HCT116 (cell line): ENCODE measurements at regions not wholly inside any gene's neighbourhood (a gene's known extent, or its start where the extent isn't known, plus 50 kb on each side); places are given as distances from the start of the nearest gene placed in this dataset.

Source experiments
- ATAC-seq: fragments of 200-7000 bp; cut with Tn5 transposase; 2 replicates; pipeline ENCODE4 v1.9.1; 2020; ENCODE audit warnings: mild to moderate bottlenecking, moderate library complexity
- BruUV-seq: library from RNA; stranded (reverse); fragments of 400-500 nt; replicated peaks from 2 replicates; lab custom pipeline; 2021; lab: Mats Ljungman, UMichigan
- CTCF ChIA-PET: fragments of 300-600 bp; sonication (Branson Sonifier 250); formaldehyde crosslinking; loops from one replicate; lab custom pipeline; 2021; ENCODE audit warnings: antibody characterized with exemption; lab: Charles Lee
- POLR2A ChIA-PET: fragments of 300-600, 350-600 bp; sonication (Branson Sonifier 250); formaldehyde crosslinking; loops from one replicate; lab custom pipeline; 2021; ENCODE audit warnings: antibody characterized with exemption; lab: Charles Lee
- RAD21 ChIA-PET, 2 experiments: fragments of 300-600 bp; sonication (Branson Sonifier 250); formaldehyde crosslinking; loops; one replicate each; lab custom pipeline; 2023; ENCODE audit warnings: low total read pairs in 2 of 2; ENCODE audit not compliant: uncharacterized antibody in 2 of 2, unreplicated experiment in 2 of 2, low non-redundant PET in 1 of 2; lab: Charles Lee
- DNase-seq: peaks from one replicate; pipeline ENCODE4 v3.0.0-alpha.2; 2010; ENCODE audit warnings: low read depth, low spot score
- H2AFZ ChIP-seq: fragments of 200-600 bp; shearing (Covaris generic), sonication (generic); 2 replicates; pipeline ENCODE4 v1.6.1; 2017; ENCODE audit warnings: low read depth, mixed run types, mixed read lengths, antibody characterized with exemption, low read length; ENCODE audit not compliant: poor library complexity, severe bottlenecking
- H3K27ac ChIP-seq: 2 replicates; pipeline ENCODE4 v1.5.1; 2012; ENCODE audit warnings: low read depth, low read length
- H3K27me3 ChIP-seq: fragments of 200-600 bp; sonication (generic); 2 replicates; pipeline ENCODE4 v1.6.1; 2016; ENCODE audit warnings: mixed run types, low read length, mixed read lengths; ENCODE audit not compliant: insufficient read depth
- H3K36me3 ChIP-seq, 2 experiments: fragments of 200-500 bp in 1 of 2; fragments of 200-600 bp in 1 of 2; sonication (Bioruptor generic) in 1 of 2; sonication (generic) in 1 of 2; 2 replicates each; pipeline versions ENCODE4 v1.5.1 to v1.6.1; 2014 to 2016; ENCODE audit warnings: low read length in 2 of 2, inconsistent platforms in 1 of 2, mixed read lengths in 1 of 2, mixed run types in 1 of 2; ENCODE audit not compliant: insufficient read depth in 2 of 2, control insufficient read depth in 1 of 2
- H3K4me1 ChIP-seq, 2 experiments: fragments of 200-600 bp in 1 of 2; sonication (generic) in 1 of 2; 2 replicates each; pipeline versions ENCODE4 v1.5.1 to v1.6.1; 2012 to 2017; ENCODE audit warnings: low read length in 2 of 2, inconsistent platforms in 1 of 2, mild to moderate bottlenecking in 1 of 2, mixed read lengths in 1 of 2, mixed run types in 1 of 2, moderate library complexity in 1 of 2; ENCODE audit not compliant: insufficient read depth in 2 of 2, control insufficient read depth in 1 of 2
- H3K4me2 ChIP-seq: fragments of 200-600 bp; sonication (generic); 2 replicates; pipeline ENCODE4 v1.6.1; 2017; ENCODE audit warnings: mixed run types, low read length, mixed read lengths
- H3K4me3 ChIP-seq, 2 experiments: fragments of 200-600 bp in 1 of 2; sonication (generic) in 1 of 2; replicated peaks in 1 of 2; 2 replicates each; pipeline ENCODE4 v1.5.1; 2011 to 2016; ENCODE audit warnings: low read length in 2 of 2, control low read depth in 1 of 2, low read depth in 1 of 2, mild to moderate bottlenecking in 1 of 2, mixed read lengths in 1 of 2, mixed run types in 1 of 2
- H3K79me2 ChIP-seq: fragments of 200-600 bp; sonication (generic); 2 replicates; pipeline ENCODE4 v1.6.1; 2017; ENCODE audit warnings: mild to moderate bottlenecking, mixed run types, low read length, moderate library complexity, mixed read lengths; ENCODE audit not compliant: insufficient read depth
- H3K9ac ChIP-seq: fragments of 200-600 bp; sonication (generic); 2 replicates; pipeline ENCODE4 v1.6.1; 2016; ENCODE audit warnings: low read length, mixed read lengths
- H3K9me2 ChIP-seq: fragments of 200-600 bp; sonication (generic), shearing (Covaris generic); 2 replicates; pipeline ENCODE4 v1.6.1; 2017; ENCODE audit warnings: mixed run types, mild to moderate bottlenecking, moderate library complexity; ENCODE audit not compliant: insufficient read depth
- H3K9me3 ChIP-seq, 2 experiments: fragments of 200-500 bp in 1 of 2; fragments of 200-600 bp in 1 of 2; sonication (Bioruptor generic) in 1 of 2; sonication (generic) in 1 of 2; 2 replicates each; pipeline ENCODE4 v1.6.1; 2014 to 2017; ENCODE audit warnings: low read length in 2 of 2, mixed read lengths in 2 of 2, inconsistent platforms in 1 of 2, low read depth in 1 of 2, mild to moderate bottlenecking in 1 of 2, mixed run types in 1 of 2, moderate library complexity in 1 of 2; ENCODE audit not compliant: control insufficient read depth in 1 of 2, insufficient read depth in 1 of 2
- H4K20me1 ChIP-seq: fragments of 200-600 bp; sonication (generic), shearing (Covaris generic); 2 replicates; pipeline ENCODE4 v1.6.1; 2017; ENCODE audit warnings: mixed run types, mild to moderate bottlenecking, moderate library complexity; ENCODE audit not compliant: insufficient read depth
- ATF3 ChIP-seq: IDR thresholded peaks from 2 replicates; pipeline ENCODE4 v1.6.1; 2012
- CEBPB ChIP-seq: IDR thresholded peaks from 2 replicates; pipeline ENCODE4 v1.6.1; 2012; ENCODE audit warnings: low read depth
- CTCF ChIP-seq, 3 experiments: fragments of 200-600 bp in 1 of 3; sonication (generic) in 1 of 3; IDR thresholded peaks in 2 of 3; conservative IDR thresholded peaks in 1 of 3; 2 replicates each; pipeline ENCODE4 v1.5.1; 2012 to 2017; ENCODE audit warnings: low read depth in 2 of 3, low read length in 2 of 3, antibody characterized with exemption in 1 of 3, borderline replicate concordance in 1 of 3, control low read depth in 1 of 3, mild to moderate bottlenecking in 1 of 3, mixed read lengths in 1 of 3, mixed run types in 1 of 3, moderate library complexity in 1 of 3; ENCODE audit not compliant: insufficient read depth in 1 of 3
- EGR1 ChIP-seq: IDR thresholded peaks from 2 replicates; pipeline ENCODE4 v1.6.1; 2012; ENCODE audit warnings: low read depth
- ELF1 ChIP-seq: IDR thresholded peaks from 2 replicates; pipeline ENCODE4 v1.6.1; 2012; ENCODE audit warnings: low read depth, borderline replicate concordance
- EZH2 ChIP-seq: fragments of 200-600 bp; sonication (generic); IDR thresholded peaks from 2 replicates; pipeline ENCODE4 v1.6.1; 2017; ENCODE audit warnings: antibody characterized with exemption, mixed run types
- EZH2phosphoT487 ChIP-seq: fragments of 200-600 bp; IDR thresholded peaks from 2 replicates; pipeline ENCODE4 v1.6.1; 2018; ENCODE audit warnings: antibody characterized with exemption, borderline replicate concordance
- FOSL1 ChIP-seq: IDR thresholded peaks from 2 replicates; pipeline ENCODE4 v1.6.1; 2012; ENCODE audit warnings: low read depth
- MAX ChIP-seq: IDR thresholded peaks from 2 replicates; pipeline ENCODE4 v1.6.1; 2012
- POLR2A ChIP-seq: IDR thresholded peaks from 2 replicates; pipeline ENCODE4 v1.7.0; 2011; ENCODE audit warnings: borderline replicate concordance; ENCODE audit not compliant: insufficient read depth, insufficient read length; ENCODE audit errors: extremely low read depth
- POLR2AphosphoS5 ChIP-seq: IDR thresholded peaks from 2 replicates; pipeline ENCODE4 v1.6.1; 2011; ENCODE audit warnings: mild to moderate bottlenecking, low read depth, low read length, moderate library complexity
- REST ChIP-seq: IDR thresholded peaks from 2 replicates; pipeline ENCODE4 v1.6.1; 2012; ENCODE audit warnings: low read depth
- SIN3A ChIP-seq: IDR thresholded peaks from 2 replicates; pipeline ENCODE4 v1.6.1; 2012; ENCODE audit warnings: low read depth
- SP1 ChIP-seq: IDR thresholded peaks from 2 replicates; pipeline ENCODE4 v1.6.1; 2012; ENCODE audit warnings: low read depth
- SRF ChIP-seq: IDR thresholded peaks from 2 replicates; pipeline ENCODE4 v1.6.1; 2012; ENCODE audit warnings: low read depth
- ZBTB33 ChIP-seq: IDR thresholded peaks from 2 replicates; pipeline ENCODE4 v1.6.1; 2011; ENCODE audit warnings: mild to moderate bottlenecking, low read length, moderate library complexity; ENCODE audit not compliant: insufficient replicate concordance; ENCODE audit errors: extremely low read depth
- ZFX ChIP-seq: fragments of 450-650 bp; IDR thresholded peaks from 2 replicates; pipeline ENCODE4 v1.6.1; 2017
- ZNF274 ChIP-seq: fragments of 200-500 bp; sonication (Bioruptor generic); IDR thresholded peaks from 2 replicates; pipeline ENCODE4 v1.6.1; 2014; ENCODE audit warnings: mild to moderate bottlenecking, low read depth, low read length, inconsistent platforms
- intact Hi-C: fragments of 100-400 bp; cut with micrococcal nuclease; formaldehyde crosslinking; loops from 2 replicates; pipeline ENCODE4 v1.10.0; 2022

- ChIA-PET RAD21 (no interaction called here), CTCF (no interaction called here), POLR2A (no interaction called here)
- Histone ChIP-seq H3K9me3 (peaks cover 9 to 22% of the 10 kb centered on the region in 2 experiments; a peak in 3 of 4 replicates), H4K20me1 (no peaks in the 10 kb centered on the region), H3K27me3 (no peaks in the 10 kb centered on the region), H3K9ac (no peak overlapping the region), H2AFZ (no peak overlapping the region), H3K79me2 (no peaks in the 10 kb centered on the region), H3K4me2 (no peak overlapping the region), H3K36me3 (no peaks in the 10 kb centered on the region), H3K4me1 (no peaks in the 10 kb centered on the region), H3K9me2 (no peaks in the 10 kb centered on the region), H3K27ac (no peak overlapping the region), H3K4me3 (no peak overlapping the region)
- intact Hi-C loops = no loop called here
- TF ChIP-seq ATF3 (no peak), EZH2phosphoT487 (no peak), POLR2A (no peak), SIN3A (no peak), EGR1 (no peak), EZH2 (no peak), ZNF274 (no peak), FOSL1 (no peak), REST (no peak), SP1 (no peak), MAX (no peak), ELF1 (no peak), CEBPB (no peak), SRF (no peak), ZFX (no peak), POLR2AphosphoS5 (no peak), ZBTB33 (no peak), CTCF (IDR thresholded peaks at IDR 0.05 in 2 of 3, conservative IDR thresholded peaks at IDR 0.05 in 1 of 3; ENCODE audit: borderline replicate concordance in 1 of 3, insufficient read depth in 1 of 3, low read depth in 2 of 3, low read length in 2 of 3) (no peak)
- DNase-seq (no peak), ATAC-seq (no peak)
- BruUV-seq = no TSS peak
Observed at GRCh38 chr2:116167107-116167506, 1647.4 kb upstream of the DDX18 start.
